ENCODE measurements at regions not wholly inside any gene's neighbourhood (a gene's known extent, or its start where the extent isn't known, plus 50 kb on each side); places are given as distances from the start of the nearest gene placed in this dataset.
"Not testable (repeated sequence)": the region's sequence is repeated elsewhere in the genome, so short reads cannot be mapped to it uniquely, and the experiment has no call there.

GRCh38 chr11:86166287-86166686 lies 78.3 kb upstream of the EED start:
- TF ChIP-seq CTCF (IDR thresholded peaks at IDR 0.05); POLR2AphosphoS5 (IDR thresholded peaks at IDR 0.05; ENCODE audit: low read depth, low read length); REST (IDR thresholded peaks at IDR 0.05; ENCODE audit: insufficient read depth in 1 of 2, low read depth in 2 of 2, low read length in 1 of 2): not testable (repeated sequence)

All from Panc1 (cell line).